SKM-1 treated with dmso at 0.1 percent for 144 hours (cell line): ENCODE measurements at regions not wholly inside any gene's neighbourhood (a gene's known extent, or its start where the extent isn't known, plus 50 kb on each side); places are given as distances from the start of the nearest gene placed in this dataset.
"Not testable (repeated sequence)": the region's sequence is repeated elsewhere in the genome, so short reads cannot be mapped to it uniquely, and the experiment has no call there.

Source experiments
- DNase-seq: peaks from one replicate; lab custom pipeline; 2025; ENCODE audit not compliant: unreplicated experiment; lab: John Stamatoyannopoulos, UW

- no peak for DNase-seq
Observed at GRCh38 chr16:87042551-87043230, 274.5 kb downstream of the C16orf95 start.

GRCh38 chr16:87043231-87044031 is 273.8 kb downstream of the C16orf95 start:
- DNase-seq, result no peak

GRCh38 chr16:87044032-87044382 is 273.2 kb downstream of the C16orf95 start:
- no peak for DNase-seq

GRCh38 chr16:87044829-87045228 is 272.4 kb downstream of the C16orf95 start:
- DNase-seq, result no peak

GRCh38 chr16:87045466-87046216 is 271.6 kb downstream of the C16orf95 start:
- DNase-seq, result no peak

GRCh38 chr16:87046235-87046634 is 271.0 kb downstream of the C16orf95 start:
- DNase-seq, result no peak

- DNase-seq, result no peak
Observed at GRCh38 chr16:87047221-87048037, 269.8 kb downstream of the C16orf95 start.

GRCh38 chr16:87048038-87048729 is 269.0 kb downstream of the C16orf95 start:
- no peak for DNase-seq

GRCh38 chr16:87048730-87049115 is 268.5 kb downstream of the C16orf95 start:
- no peak for DNase-seq

- not testable (repeated sequence) for DNase-seq
Observed at GRCh38 chr16:87049216-87049615, 268.0 kb downstream of the C16orf95 start.

GRCh38 chr16:87050142-87050541 is 267.1 kb downstream of the C16orf95 start:
- no peak for DNase-seq

- no peak for DNase-seq
Observed at GRCh38 chr16:87051526-87052320, 265.5 kb downstream of the C16orf95 start.

- no peak for DNase-seq
Observed at GRCh38 chr16:87052506-87052905, 264.7 kb downstream of the C16orf95 start.

GRCh38 chr16:87053016-87053982 is 263.9 kb downstream of the C16orf95 start:
- DNase-seq, result no peak

GRCh38 chr16:87054154-87054553 is 263.0 kb downstream of the C16orf95 start:
- DNase-seq, result no peak

- no peak for DNase-seq
Observed at GRCh38 chr16:87054856-87055255, 262.3 kb downstream of the C16orf95 start.

GRCh38 chr16:87056083-87056482 is 261.1 kb downstream of the C16orf95 start:
- no peak for DNase-seq

GRCh38 chr16:87056551-87056950 is 260.6 kb downstream of the C16orf95 start:
- DNase-seq, result no peak
